ENCODE measurements at regions not wholly inside any gene's neighbourhood (a gene's known extent, or its start where the extent isn't known, plus 50 kb on each side); places are given as distances from the start of the nearest gene placed in this dataset.

GRCh38 chr4:65046192-65047133 lies 623.8 kb downstream of the EPHA5 start:
- Mint-ChIP-seq H3K9me3 (peaks cover 6 to 8% of the 10 kb centered on the region in 2 donors), H3K27ac (no peak overlapping the region), H3K27me3 (no peaks in the 10 kb centered on the region), H3K4me3 (no peak overlapping the region), H3K4me1 (no peaks in the 10 kb centered on the region)
- DNase-seq: no peak
- ATAC-seq: no peak

- no peaks in the 10 kb centered on the region for H3K4me1 Mint-ChIP-seq
- H3K4me3 Mint-ChIP-seq: no peak overlapping the region
- DNase-seq (no peak), ATAC-seq (no peak)
- peaks cover 0 to under 1% of the 10 kb centered on the region in 2 donors for H3K9me3 Mint-ChIP-seq
- H3K27me3 Mint-ChIP-seq: no peaks in the 10 kb centered on the region
- no peak overlapping the region for H3K27ac Mint-ChIP-seq
Observed at GRCh38 chr4:65033899-65034298, 624.6 kb upstream of the TECRL start.

- no peak overlapping the region for H3K27ac Mint-ChIP-seq
- no peaks in the 10 kb centered on the region for H3K4me1 Mint-ChIP-seq
- no peaks in the 10 kb centered on the region for H3K9me3 Mint-ChIP-seq
- ATAC-seq: no peak
- no peak overlapping the region for H3K4me3 Mint-ChIP-seq
- DNase-seq: no peak
- no peaks in the 10 kb centered on the region for H3K27me3 Mint-ChIP-seq
Observed at GRCh38 chr4:65028592-65028991, 619.3 kb upstream of the TECRL start.

- DNase-seq (no peak), ATAC-seq (no peak)
- Mint-ChIP-seq H3K27me3 (no peaks in the 10 kb centered on the region), H3K4me1 (no peaks in the 10 kb centered on the region), H3K27ac (no peak overlapping the region), H3K9me3 (no peaks in the 10 kb centered on the region), H3K4me3 (no peak overlapping the region)
Observed at GRCh38 chr4:65023883-65024670, 614.8 kb upstream of the TECRL start.

GRCh38 chr4:65023081-65023480 lies 613.8 kb upstream of the TECRL start:
- Mint-ChIP-seq H3K4me1 (no peaks in the 10 kb centered on the region), H3K4me3 (no peak overlapping the region), H3K27ac (no peak overlapping the region), H3K27me3 (no peaks in the 10 kb centered on the region), H3K9me3 (no peaks in the 10 kb centered on the region)
- DNase-seq (no peak), ATAC-seq (no peak)

GRCh38 chr4:65021737-65022136 lies 612.5 kb upstream of the TECRL start:
- DNase-seq: no peak
- Mint-ChIP-seq H3K27me3 (no peaks in the 10 kb centered on the region), H3K27ac (no peak overlapping the region), H3K4me1 (no peaks in the 10 kb centered on the region), H3K9me3 (no peaks in the 10 kb centered on the region), H3K4me3 (no peak overlapping the region)
- ATAC-seq: no peak

GRCh38 chr4:65021149-65021548 lies 611.9 kb upstream of the TECRL start:
- H3K27ac Mint-ChIP-seq: no peak overlapping the region
- H3K4me1 Mint-ChIP-seq: no peaks in the 10 kb centered on the region
- H3K9me3 Mint-ChIP-seq: no peaks in the 10 kb centered on the region
- no peak overlapping the region for H3K4me3 Mint-ChIP-seq
- no peaks in the 10 kb centered on the region for H3K27me3 Mint-ChIP-seq
- no peak for DNase-seq
- no peak for ATAC-seq

GRCh38 chr4:65019775-65020174 lies 610.5 kb upstream of the TECRL start:
- no peak overlapping the region for H3K27ac Mint-ChIP-seq
- H3K27me3 Mint-ChIP-seq: no peaks in the 10 kb centered on the region
- no peaks in the 10 kb centered on the region for H3K9me3 Mint-ChIP-seq
- no peak for DNase-seq
- H3K4me3 Mint-ChIP-seq: no peak overlapping the region
- no peaks in the 10 kb centered on the region for H3K4me1 Mint-ChIP-seq
- no peak for ATAC-seq

- no peaks in the 10 kb centered on the region for H3K9me3 Mint-ChIP-seq
- H3K4me1 Mint-ChIP-seq: no peaks in the 10 kb centered on the region
- no peaks in the 10 kb centered on the region for H3K27me3 Mint-ChIP-seq
- ATAC-seq: no peak
- DNase-seq: no peak
- no peak overlapping the region for H3K27ac Mint-ChIP-seq
- no peak overlapping the region for H3K4me3 Mint-ChIP-seq
Observed at GRCh38 chr4:65018313-65018712, 609.1 kb upstream of the TECRL start.

GRCh38 chr4:65014078-65014477 lies 604.8 kb upstream of the TECRL start:
- no peak overlapping the region for H3K4me3 Mint-ChIP-seq
- ATAC-seq: no peak
- H3K27ac Mint-ChIP-seq: no peak overlapping the region
- no peaks in the 10 kb centered on the region for H3K9me3 Mint-ChIP-seq
- no peaks in the 10 kb centered on the region for H3K27me3 Mint-ChIP-seq
- no peaks in the 10 kb centered on the region for H3K4me1 Mint-ChIP-seq
- DNase-seq: no peak

- DNase-seq: no peak
- no peak for ATAC-seq
- Mint-ChIP-seq H3K27me3 (no peaks in the 10 kb centered on the region), H3K4me3 (no peak overlapping the region), H3K9me3 (no peaks in the 10 kb centered on the region), H3K4me1 (no peaks in the 10 kb centered on the region), H3K27ac (no peak overlapping the region)
Observed at GRCh38 chr4:65007841-65008439, 598.7 kb upstream of the TECRL start.

- DNase-seq: no peak
- no peak overlapping the region for H3K4me3 Mint-ChIP-seq
- no peaks in the 10 kb centered on the region for H3K27me3 Mint-ChIP-seq
- ATAC-seq: no peak
- H3K9me3 Mint-ChIP-seq: peaks cover 3% of the 10 kb centered on the region in 2 donors
- H3K4me1 Mint-ChIP-seq: no peaks in the 10 kb centered on the region
- H3K27ac Mint-ChIP-seq: no peak overlapping the region
Observed at GRCh38 chr4:64975177-64975576, 565.9 kb upstream of the TECRL start.

GRCh38 chr4:64969081-64969480 lies 559.8 kb upstream of the TECRL start:
- no peak for ATAC-seq
- H3K27me3 Mint-ChIP-seq: no peaks in the 10 kb centered on the region
- peaks cover 8 to 23% of the 10 kb centered on the region in 2 donors for H3K9me3 Mint-ChIP-seq
- H3K4me1 Mint-ChIP-seq: no peaks in the 10 kb centered on the region
- H3K4me3 Mint-ChIP-seq: no peak overlapping the region
- H3K27ac Mint-ChIP-seq: no peak overlapping the region
- no peak for DNase-seq

- peaks cover 8 to 23% of the 10 kb centered on the region in 2 donors for H3K9me3 Mint-ChIP-seq
- DNase-seq: no peak
- no peaks in the 10 kb centered on the region for H3K4me1 Mint-ChIP-seq
- ATAC-seq: no peak
- H3K27me3 Mint-ChIP-seq: no peaks in the 10 kb centered on the region
- H3K4me3 Mint-ChIP-seq: no peak overlapping the region
- no peak overlapping the region for H3K27ac Mint-ChIP-seq
Observed at GRCh38 chr4:64967286-64967685, 558.0 kb upstream of the TECRL start.

GRCh38 chr4:64960516-64960915 lies 551.3 kb upstream of the TECRL start:
- Mint-ChIP-seq H3K4me3 (no peak overlapping the region), H3K9me3 (peaks cover 7 to 22% of the 10 kb centered on the region in 2 donors), H3K4me1 (no peaks in the 10 kb centered on the region), H3K27ac (no peak overlapping the region), H3K27me3 (no peaks in the 10 kb centered on the region)
- DNase-seq (no peak), ATAC-seq (no peak)

- no peak for DNase-seq
Observed at GRCh38 chr4:64940698-64941097, 531.4 kb upstream of the TECRL start.

More at GRCh38 chr4:64940698-64941097, 531.4 kb upstream of the TECRL start:
- ATAC-seq: no peak
- no peak overlapping the region for H3K27ac Mint-ChIP-seq
- H3K27me3 Mint-ChIP-seq: no peaks in the 10 kb centered on the region
- no peak overlapping the region for H3K4me3 Mint-ChIP-seq
- H3K4me1 Mint-ChIP-seq: no peaks in the 10 kb centered on the region
- peaks cover 0 to 8% of the 10 kb centered on the region in 2 donors for H3K9me3 Mint-ChIP-seq

Data from stimulated activated naive CD8-positive, alpha-beta T cell treated with anti-CD3 and anti-CD28 coated beads, Interleukin-15, amount 100 ng/mL, for 72 hours (primary cell).